Omental fat pad (tissue), 3 donors: ENCODE measurements at regions not wholly inside any gene's neighbourhood (a gene's known extent, or its start where the extent isn't known, plus 50 kb on each side); places are given as distances from the start of the nearest gene placed in this dataset.

Experiments used
- ATAC-seq: fragments of 150-250 bp; one replicate; pipeline ENCODE4 v1.9.1; 2016; ENCODE audit warnings: mild to moderate bottlenecking, moderate library complexity; ENCODE audit not compliant: low FRiP score
- DNase-seq: peaks from one replicate; pipeline ENCODE4 v3.0.0-alpha.2; 2019; ENCODE audit warnings: low spot score
- CTCF ChIP-seq, 3 donors: fragments of 450-650 bp; IDR thresholded peaks; one replicate each; pipeline ENCODE4 v1.5.1; 2016 to 2017; ENCODE audit warnings: antibody characterized with exemption in 3 of 3, mild to moderate bottlenecking in 3 of 3, moderate library complexity in 2 of 3

GRCh38 chr9:7509576-7510145, 289.9 kb downstream of the DMAC1 start:
- TF ChIP-seq CTCF (IDR thresholded peaks at IDR 0.05): no peak
- no peak for ATAC-seq
- DNase-seq: no peak

GRCh38 chr9:7508516-7508915, 291.1 kb downstream of the DMAC1 start:
- no peak for TF ChIP-seq CTCF (IDR thresholded peaks at IDR 0.05)
- no peak for DNase-seq
- ATAC-seq: no peak

- no peak for TF ChIP-seq CTCF (IDR thresholded peaks at IDR 0.05)
- no peak for DNase-seq
- ATAC-seq: no peak
Observed at GRCh38 chr9:7507566-7508270, 291.9 kb downstream of the DMAC1 start.

- no peak for TF ChIP-seq CTCF (IDR thresholded peaks at IDR 0.05)
- ATAC-seq: no peak
- DNase-seq: no peak
Observed at GRCh38 chr9:7507026-7507425, 292.6 kb downstream of the DMAC1 start.

- ATAC-seq: no peak
- no peak for DNase-seq
- TF ChIP-seq CTCF (IDR thresholded peaks at IDR 0.05): no peak
Observed at GRCh38 chr9:7500521-7500920, 299.1 kb downstream of the DMAC1 start.

- TF ChIP-seq CTCF (IDR thresholded peaks at IDR 0.05): no peak
- DNase-seq (no peak), ATAC-seq (no peak)
Observed at GRCh38 chr9:7491641-7492040, 307.9 kb downstream of the DMAC1 start.
